HCT116 (cell line): ENCODE measurements at regions not wholly inside any gene's neighbourhood (a gene's known extent, or its start where the extent isn't known, plus 50 kb on each side); places are given as distances from the start of the nearest gene placed in this dataset.

Experiments used
- CTCF ChIP-seq, 3 experiments: fragments of 200-600 bp in 1 of 3; sonication (generic) in 1 of 3; IDR thresholded peaks in 2 of 3; conservative IDR thresholded peaks in 1 of 3; 2 replicates each; pipeline ENCODE4 v1.5.1; 2012 to 2017; ENCODE audit warnings: low read depth in 2 of 3, low read length in 2 of 3, antibody characterized with exemption in 1 of 3, borderline replicate concordance in 1 of 3, control low read depth in 1 of 3, mild to moderate bottlenecking in 1 of 3, mixed read lengths in 1 of 3, mixed run types in 1 of 3, moderate library complexity in 1 of 3; ENCODE audit not compliant: insufficient read depth in 1 of 3
- EZH2 ChIP-seq: fragments of 200-600 bp; sonication (generic); IDR thresholded peaks from 2 replicates; pipeline ENCODE4 v1.6.1; 2017; ENCODE audit warnings: antibody characterized with exemption, mixed run types
- EZH2phosphoT487 ChIP-seq: fragments of 200-600 bp; IDR thresholded peaks from 2 replicates; pipeline ENCODE4 v1.6.1; 2018; ENCODE audit warnings: antibody characterized with exemption, borderline replicate concordance
- JUND ChIP-seq: IDR thresholded peaks from 2 replicates; pipeline ENCODE4 v1.6.1; 2012
- POLR2A ChIP-seq: IDR thresholded peaks from 2 replicates; pipeline ENCODE4 v1.7.0; 2011; ENCODE audit warnings: borderline replicate concordance; ENCODE audit not compliant: insufficient read depth, insufficient read length; ENCODE audit errors: extremely low read depth
- POLR2AphosphoS5 ChIP-seq: IDR thresholded peaks from 2 replicates; pipeline ENCODE4 v1.6.1; 2011; ENCODE audit warnings: mild to moderate bottlenecking, low read depth, low read length, moderate library complexity
- RAD21 ChIP-seq: IDR thresholded peaks from 2 replicates; pipeline ENCODE4 v1.6.1; 2012; ENCODE audit warnings: low read depth, mild to moderate bottlenecking
- SIN3A ChIP-seq: IDR thresholded peaks from 2 replicates; pipeline ENCODE4 v1.6.1; 2012; ENCODE audit warnings: low read depth
- ZBTB33 ChIP-seq: IDR thresholded peaks from 2 replicates; pipeline ENCODE4 v1.6.1; 2011; ENCODE audit warnings: mild to moderate bottlenecking, low read length, moderate library complexity; ENCODE audit not compliant: insufficient replicate concordance; ENCODE audit errors: extremely low read depth
- ZFX ChIP-seq: fragments of 450-650 bp; IDR thresholded peaks from 2 replicates; pipeline ENCODE4 v1.6.1; 2017
- TF ChIP-seq, protein P1 (sequence below): IDR thresholded peaks from 2 replicates; pipeline ENCODE4 v1.6.1; 2012; ENCODE audit warnings: low read depth

- no peak for TF ChIP-seq POLR2AphosphoS5
- TF ChIP-seq EZH2phosphoT487: no peak
- TF ChIP-seq EZH2: no peak
- no peak for TF ChIP-seq ZBTB33
- no peak for TF ChIP-seq CTCF (IDR thresholded peaks at IDR 0.05 in 2 of 3, conservative IDR thresholded peaks at IDR 0.05 in 1 of 3; ENCODE audit: borderline replicate concordance in 1 of 3, insufficient read depth in 1 of 3, low read depth in 2 of 3, low read length in 2 of 3)
- no peak for TF ChIP-seq POLR2A
- no peak for TF ChIP-seq SIN3A
- no peak for TF ChIP-seq RAD21
- TF ChIP-seq JUND: no peak
- TF ChIP-seq, protein P1, sequence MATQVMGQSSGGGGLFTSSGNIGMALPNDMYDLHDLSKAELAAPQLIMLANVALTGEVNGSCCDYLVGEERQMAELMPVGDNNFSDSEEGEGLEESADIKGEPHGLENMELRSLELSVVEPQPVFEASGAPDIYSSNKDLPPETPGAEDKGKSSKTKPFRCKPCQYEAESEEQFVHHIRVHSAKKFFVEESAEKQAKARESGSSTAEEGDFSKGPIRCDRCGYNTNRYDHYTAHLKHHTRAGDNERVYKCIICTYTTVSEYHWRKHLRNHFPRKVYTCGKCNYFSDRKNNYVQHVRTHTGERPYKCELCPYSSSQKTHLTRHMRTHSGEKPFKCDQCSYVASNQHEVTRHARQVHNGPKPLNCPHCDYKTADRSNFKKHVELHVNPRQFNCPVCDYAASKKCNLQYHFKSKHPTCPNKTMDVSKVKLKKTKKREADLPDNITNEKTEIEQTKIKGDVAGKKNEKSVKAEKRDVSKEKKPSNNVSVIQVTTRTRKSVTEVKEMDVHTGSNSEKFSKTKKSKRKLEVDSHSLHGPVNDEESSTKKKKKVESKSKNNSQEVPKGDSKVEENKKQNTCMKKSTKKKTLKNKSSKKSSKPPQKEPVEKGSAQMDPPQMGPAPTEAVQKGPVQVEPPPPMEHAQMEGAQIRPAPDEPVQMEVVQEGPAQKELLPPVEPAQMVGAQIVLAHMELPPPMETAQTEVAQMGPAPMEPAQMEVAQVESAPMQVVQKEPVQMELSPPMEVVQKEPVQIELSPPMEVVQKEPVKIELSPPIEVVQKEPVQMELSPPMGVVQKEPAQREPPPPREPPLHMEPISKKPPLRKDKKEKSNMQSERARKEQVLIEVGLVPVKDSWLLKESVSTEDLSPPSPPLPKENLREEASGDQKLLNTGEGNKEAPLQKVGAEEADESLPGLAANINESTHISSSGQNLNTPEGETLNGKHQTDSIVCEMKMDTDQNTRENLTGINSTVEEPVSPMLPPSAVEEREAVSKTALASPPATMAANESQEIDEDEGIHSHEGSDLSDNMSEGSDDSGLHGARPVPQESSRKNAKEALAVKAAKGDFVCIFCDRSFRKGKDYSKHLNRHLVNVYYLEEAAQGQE: no peak
- no peak for TF ChIP-seq ZFX
Measured at GRCh38 chr1:83691953-83692500, 306.9 kb downstream of the TTLL7 start.
